ENCODE measurements at regions not wholly inside any gene's neighbourhood (a gene's known extent, or its start where the extent isn't known, plus 50 kb on each side); places are given as distances from the start of the nearest gene placed in this dataset.

DNA sequence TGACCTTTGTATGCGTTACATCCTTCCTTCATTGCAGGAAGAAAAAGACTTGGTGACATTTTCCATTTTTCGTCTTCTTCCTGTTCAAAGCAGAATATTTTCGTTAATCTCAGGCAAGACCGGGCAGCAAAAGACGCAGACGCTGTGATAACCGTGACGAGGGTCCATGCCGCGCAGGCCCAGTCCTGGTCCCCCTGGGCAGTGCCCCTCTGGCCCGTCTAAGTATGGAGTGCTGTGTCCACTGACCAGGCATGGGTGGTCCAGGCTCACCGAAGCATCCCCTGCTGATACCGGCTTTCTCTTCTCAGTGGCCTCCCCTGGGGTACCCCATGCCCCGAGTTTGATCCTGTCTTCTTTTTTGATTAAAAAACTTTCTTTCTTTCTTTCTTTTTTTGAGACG is 135.2 kb upstream of the ASB18 start:
- Histone ChIP-seq H3K4me2 (ENCODE audit: low read length) (no peak overlapping the region), H4K20me1 (ENCODE audit: insufficient read depth, low read length) (no peaks in the 10 kb centered on the region), H3K4me3 (ENCODE audit: low read depth, low read length, poor library complexity, severe bottlenecking) (no peak overlapping the region), H3K79me2 (ENCODE audit: insufficient read depth, low read depth, low read length) (no peaks in the 10 kb centered on the region), H3K4me1 (ENCODE audit: insufficient read depth, low read length, poor library complexity, severe bottlenecking) (peaks cover 15% of the 10 kb centered on the region), H2AFZ (ENCODE audit: low read length) (no peak overlapping the region), H3K9me2 (ENCODE audit: insufficient read depth, low read length) (no peaks in the 10 kb centered on the region), H3K36me3 (ENCODE audit: insufficient read depth, low read length) (no peaks in the 10 kb centered on the region), H3K9me3 (ENCODE audit: low read length) (no peaks in the 10 kb centered on the region), H3K27ac (ENCODE audit: low read depth, low read length, poor library complexity, severe bottlenecking) (no peak overlapping the region)
- no TSS peak for BruUV-seq (replicated peaks)
- TF ChIP-seq EZH2phosphoT487 (IDR thresholded peaks at IDR 0.05; ENCODE audit: borderline replicate concordance, low read depth, low read length): no peak
- TF ChIP-seq, protein P1, sequence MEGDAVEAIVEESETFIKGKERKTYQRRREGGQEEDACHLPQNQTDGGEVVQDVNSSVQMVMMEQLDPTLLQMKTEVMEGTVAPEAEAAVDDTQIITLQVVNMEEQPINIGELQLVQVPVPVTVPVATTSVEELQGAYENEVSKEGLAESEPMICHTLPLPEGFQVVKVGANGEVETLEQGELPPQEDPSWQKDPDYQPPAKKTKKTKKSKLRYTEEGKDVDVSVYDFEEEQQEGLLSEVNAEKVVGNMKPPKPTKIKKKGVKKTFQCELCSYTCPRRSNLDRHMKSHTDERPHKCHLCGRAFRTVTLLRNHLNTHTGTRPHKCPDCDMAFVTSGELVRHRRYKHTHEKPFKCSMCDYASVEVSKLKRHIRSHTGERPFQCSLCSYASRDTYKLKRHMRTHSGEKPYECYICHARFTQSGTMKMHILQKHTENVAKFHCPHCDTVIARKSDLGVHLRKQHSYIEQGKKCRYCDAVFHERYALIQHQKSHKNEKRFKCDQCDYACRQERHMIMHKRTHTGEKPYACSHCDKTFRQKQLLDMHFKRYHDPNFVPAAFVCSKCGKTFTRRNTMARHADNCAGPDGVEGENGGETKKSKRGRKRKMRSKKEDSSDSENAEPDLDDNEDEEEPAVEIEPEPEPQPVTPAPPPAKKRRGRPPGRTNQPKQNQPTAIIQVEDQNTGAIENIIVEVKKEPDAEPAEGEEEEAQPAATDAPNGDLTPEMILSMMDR (conservative IDR thresholded peaks at IDR 0.05; ENCODE audit: low read length): no peak
- no peak for DNase-seq (ENCODE audit: low spot score)
- CTCF ChIA-PET (ENCODE audit: unreplicated experiment): no interaction called here
- POLR2A ChIA-PET: no interaction called here
- intact Hi-C loops (cut with micrococcal nuclease; ENCODE audit: unreplicated experiment): no loop called here

- no peaks in the 10 kb centered on the region for H4K20me1 ChIP-seq (ENCODE audit: insufficient read depth, low read length)
- intact Hi-C loops (cut with micrococcal nuclease; ENCODE audit: unreplicated experiment): no loop called here
- CTCF ChIA-PET (ENCODE audit: unreplicated experiment): no interaction called here
- H3K79me2 ChIP-seq (ENCODE audit: insufficient read depth, low read depth, low read length): no peaks in the 10 kb centered on the region
- no peak overlapping the region for H3K4me3 ChIP-seq (ENCODE audit: low read depth, low read length, poor library complexity, severe bottlenecking)
- H3K9me3 ChIP-seq (ENCODE audit: low read length): no peaks in the 10 kb centered on the region
- no peaks in the 10 kb centered on the region for H3K9me2 ChIP-seq (ENCODE audit: insufficient read depth, low read length)
- H3K4me2 ChIP-seq (ENCODE audit: low read length): no peak overlapping the region
- no peak for DNase-seq (ENCODE audit: low spot score)
- H3K36me3 ChIP-seq (ENCODE audit: insufficient read depth, low read length): no peaks in the 10 kb centered on the region
- H2AFZ ChIP-seq (ENCODE audit: low read length): no peak overlapping the region
- no peak overlapping the region for H3K27ac ChIP-seq (ENCODE audit: low read depth, low read length, poor library complexity, severe bottlenecking)
- POLR2A ChIA-PET: no interaction called here
- TF ChIP-seq, protein P1 (conservative IDR thresholded peaks at IDR 0.05; ENCODE audit: low read length): no peak
- no peak for TF ChIP-seq EZH2phosphoT487 (IDR thresholded peaks at IDR 0.05; ENCODE audit: borderline replicate concordance, low read depth, low read length)
- BruUV-seq (replicated peaks): no TSS peak
- peaks cover 15% of the 10 kb centered on the region for H3K4me1 ChIP-seq (ENCODE audit: insufficient read depth, low read length, poor library complexity, severe bottlenecking)
These were observed 135.9 kb upstream of the ASB18 start for GRCh38 chr2:236400046-236400574.

DNA sequence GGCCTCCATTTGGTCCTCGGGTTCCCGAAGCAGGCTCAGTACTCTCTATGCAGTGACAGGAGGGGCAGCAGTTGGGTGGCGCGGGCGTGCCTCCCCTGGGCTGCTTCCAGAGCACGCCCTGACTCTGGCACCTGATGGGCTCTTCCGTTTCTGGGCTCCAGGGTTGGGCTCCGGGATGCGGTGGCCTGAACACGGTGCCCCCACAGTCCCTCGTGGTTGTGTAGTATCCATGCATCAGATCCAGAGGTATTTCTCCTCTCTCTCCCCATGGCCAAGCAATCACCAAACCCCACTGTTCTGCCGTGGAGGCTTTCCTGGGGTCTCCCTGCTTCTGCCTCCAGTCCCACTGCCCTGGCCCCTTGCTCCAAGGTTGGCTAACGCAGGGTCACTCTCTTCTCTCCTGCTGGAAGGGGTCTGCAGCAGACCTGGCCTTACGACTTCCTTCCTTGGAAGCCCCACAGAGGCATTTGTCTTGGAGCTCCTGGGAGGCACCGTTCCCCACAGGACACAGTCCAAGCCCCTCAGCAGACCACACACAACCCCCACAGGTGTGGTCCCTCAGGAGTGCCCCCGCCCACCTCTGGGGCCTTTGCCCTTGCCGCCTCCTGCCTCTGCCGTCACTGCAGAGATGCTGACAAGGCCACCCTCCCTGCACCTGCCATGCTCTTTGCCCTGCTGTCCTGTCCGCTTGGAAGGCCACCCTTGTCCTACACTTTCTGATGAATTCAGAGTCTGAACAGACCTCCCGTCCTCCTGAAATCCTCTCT is 136.6 kb upstream of the ASB18 start:
- POLR2A ChIA-PET: no interaction called here
- no peak for DNase-seq (ENCODE audit: low spot score)
- H2AFZ ChIP-seq (ENCODE audit: low read length): no peak overlapping the region
- H3K9me3 ChIP-seq (ENCODE audit: low read length): no peaks in the 10 kb centered on the region
- H3K4me3 ChIP-seq (ENCODE audit: low read depth, low read length, poor library complexity, severe bottlenecking): no peak overlapping the region
- H3K4me2 ChIP-seq (ENCODE audit: low read length): no peak overlapping the region
- CTCF ChIA-PET (ENCODE audit: unreplicated experiment): no interaction called here
- H4K20me1 ChIP-seq (ENCODE audit: insufficient read depth, low read length): no peaks in the 10 kb centered on the region
- no peaks in the 10 kb centered on the region for H3K9me2 ChIP-seq (ENCODE audit: insufficient read depth, low read length)
- no TSS peak for BruUV-seq (replicated peaks)
- no peaks in the 10 kb centered on the region for H3K79me2 ChIP-seq (ENCODE audit: insufficient read depth, low read depth, low read length)
- no peak overlapping the region for H3K27ac ChIP-seq (ENCODE audit: low read depth, low read length, poor library complexity, severe bottlenecking)
- H3K4me1 ChIP-seq (ENCODE audit: insufficient read depth, low read length, poor library complexity, severe bottlenecking): peaks cover 15% of the 10 kb centered on the region
- TF ChIP-seq EZH2phosphoT487 (IDR thresholded peaks at IDR 0.05; ENCODE audit: borderline replicate concordance, low read depth, low read length): no peak
- TF ChIP-seq, protein P1 (conservative IDR thresholded peaks at IDR 0.05; ENCODE audit: low read length): no peak
- no peaks in the 10 kb centered on the region for H3K36me3 ChIP-seq (ENCODE audit: insufficient read depth, low read length)
- intact Hi-C loops (cut with micrococcal nuclease; ENCODE audit: unreplicated experiment): no loop called here

Measured in OCI-LY7 (cell line).